Thyroid gland (tissue), 4 donors: ENCODE measurements at regions not wholly inside any gene's neighbourhood (a gene's known extent, or its start where the extent isn't known, plus 50 kb on each side); places are given as distances from the start of the nearest gene placed in this dataset.

Experiments used
- DNase-seq, 2 donors: peaks; one replicate each; pipeline ENCODE4 v3.0.0-alpha.2; 2019
- H3K27ac ChIP-seq, 3 donors: fragments of 200-600 bp; sonication (generic); 1 replicate in 2 of 3; 2 replicates in 1 of 3; pipeline ENCODE4 v1.5.1; 2016 to 2019; ENCODE audit warnings: mild to moderate bottlenecking in 1 of 3, moderate library complexity in 1 of 3
- H3K27me3 ChIP-seq: fragments of 200-600 bp; sonication (generic); one replicate; pipeline ENCODE4 v1.5.1; 2019
- H3K36me3 ChIP-seq, 2 donors: fragments of 200-600 bp; sonication (generic); one replicate each; pipeline ENCODE4 v1.5.1; 2016 to 2019
- H3K4me1 ChIP-seq, 2 donors: fragments of 200-600 bp; sonication (generic); one replicate each; pipeline ENCODE4 v1.5.1; 2017 to 2019
- H3K4me3 ChIP-seq, 3 donors: fragments of 200-600 bp; sonication (generic); replicated peaks in 1 of 3; 1 replicate in 2 of 3; 2 replicates in 1 of 3; pipeline ENCODE4 v1.5.1; 2016; ENCODE audit warnings: mild to moderate bottlenecking in 1 of 3
- H3K9me3 ChIP-seq: fragments of 200-600 bp; sonication (generic); one replicate; pipeline ENCODE4 v1.5.1; 2017
- CTCF ChIP-seq, 6 experiments: fragments of 200-600 bp in 3 of 6; fragments of 450-650 bp in 3 of 6; sonication (generic) in 3 of 6; IDR thresholded peaks; one replicate each; pipeline ENCODE4 v1.5.1; 2016 to 2019; ENCODE audit warnings: antibody characterized with exemption in 6 of 6, mild to moderate bottlenecking in 2 of 6, inconsistent platforms in 1 of 6, moderate library complexity in 1 of 6
- POLR2A ChIP-seq, 2 donors: fragments of 450-650 bp; IDR thresholded peaks; one replicate each; pipeline ENCODE4 v1.6.1; 2017; ENCODE audit warnings: antibody characterized with exemption in 2 of 2, mild to moderate bottlenecking in 2 of 2, moderate library complexity in 1 of 2
- WGBS, 2 donors: methylation state at CpG; one replicate each; pipeline ENCODE4 v1.1.5; 2017; 5-methylcytosine and 5-hydroxymethylcytosine counted together
- intact Hi-C: fragments of 100-400 bp; cut with DNase I; formaldehyde crosslinking; loops from one replicate; pipeline ENCODE4 v1.15.1; 2023

- Histone ChIP-seq H3K4me1 (no peaks in the 10 kb centered on the region), H3K9me3 (no peaks in the 10 kb centered on the region), H3K36me3 (no peaks in the 10 kb centered on the region), H3K27ac (no peak overlapping the region), H3K27me3 (no peaks in the 10 kb centered on the region), H3K4me3 (no peak overlapping the region)
- TF ChIP-seq POLR2A (IDR thresholded peaks at IDR 0.05) (no peak), CTCF (IDR thresholded peaks at IDR 0.05) (no peak)
- 95 to 100% methylated on average over 5 to 7 of the region's 7 CpGs for WGBS, 2 donors
- no peak for DNase-seq
- intact Hi-C loops: no loop called here
Observed at GRCh38 chr6:103018426-103018825, 1624.9 kb downstream of the GRIK2 start.

- intact Hi-C loops: no loop called here
- H3K9me3 ChIP-seq: no peaks in the 10 kb centered on the region
- TF ChIP-seq POLR2A (IDR thresholded peaks at IDR 0.05) (no peak), CTCF (IDR thresholded peaks at IDR 0.05) (no peak)
- no peak for DNase-seq
- no peak overlapping the region for H3K27ac ChIP-seq
- no peaks in the 10 kb centered on the region for H3K4me1 ChIP-seq
- H3K27me3 ChIP-seq: no peaks in the 10 kb centered on the region
- WGBS, 2 donors: 94 to 98% methylated on average over 9 of the region's 9 CpGs
- H3K36me3 ChIP-seq: no peaks in the 10 kb centered on the region
- no peak overlapping the region for H3K4me3 ChIP-seq
Observed at GRCh38 chr6:103017878-103018277, 1624.4 kb downstream of the GRIK2 start.

- Histone ChIP-seq H3K9me3 (no peaks in the 10 kb centered on the region), H3K27me3 (no peaks in the 10 kb centered on the region), H3K4me1 (no peaks in the 10 kb centered on the region), H3K27ac (no peak overlapping the region), H3K36me3 (no peaks in the 10 kb centered on the region), H3K4me3 (no peak overlapping the region)
- TF ChIP-seq CTCF (IDR thresholded peaks at IDR 0.05) (no peak), POLR2A (IDR thresholded peaks at IDR 0.05) (no peak)
- WGBS, 2 donors: 54 to 65% methylated on average over 2 of the region's 2 CpGs
- no peak for DNase-seq
- intact Hi-C loops: no loop called here
Observed at GRCh38 chr6:103011605-103012004, 1618.1 kb downstream of the GRIK2 start.

GRCh38 chr6:103002282-103002681 lies 1608.8 kb downstream of the GRIK2 start:
- no peak for TF ChIP-seq CTCF (IDR thresholded peaks at IDR 0.05)
- TF ChIP-seq POLR2A (IDR thresholded peaks at IDR 0.05): no peak
- no peaks in the 10 kb centered on the region for H3K4me1 ChIP-seq
- intact Hi-C loops: no loop called here

GRCh38 chr6:103001724-103002123 lies 1608.2 kb downstream of the GRIK2 start:
- WGBS, 2 donors: 79 to 93% methylated on average over 1 of the region's 1 CpG
- Histone ChIP-seq H3K27ac (no peak overlapping the region), H3K9me3 (no peaks in the 10 kb centered on the region), H3K4me3 (no peak overlapping the region), H3K27me3 (no peaks in the 10 kb centered on the region), H3K36me3 (no peaks in the 10 kb centered on the region), H3K4me1 (no peaks in the 10 kb centered on the region)
- no peak for DNase-seq
- no peak for TF ChIP-seq POLR2A (IDR thresholded peaks at IDR 0.05)
- no peak for TF ChIP-seq CTCF (IDR thresholded peaks at IDR 0.05)
- intact Hi-C loops: no loop called here

More at GRCh38 chr6:103002282-103002681, 1608.8 kb downstream of the GRIK2 start:
- H3K27ac ChIP-seq: no peak overlapping the region
- no peaks in the 10 kb centered on the region for H3K9me3 ChIP-seq
- no peaks in the 10 kb centered on the region for H3K27me3 ChIP-seq
- WGBS, 2 donors: 71 to 78% methylated on average over 3 of the region's 3 CpGs
- DNase-seq: no peak
- H3K4me3 ChIP-seq: no peak overlapping the region
- no peaks in the 10 kb centered on the region for H3K36me3 ChIP-seq
